ENCODE measurements at regions not wholly inside any gene's neighbourhood (a gene's known extent, or its start where the extent isn't known, plus 50 kb on each side); places are given as distances from the start of the nearest gene placed in this dataset.

DNA sequence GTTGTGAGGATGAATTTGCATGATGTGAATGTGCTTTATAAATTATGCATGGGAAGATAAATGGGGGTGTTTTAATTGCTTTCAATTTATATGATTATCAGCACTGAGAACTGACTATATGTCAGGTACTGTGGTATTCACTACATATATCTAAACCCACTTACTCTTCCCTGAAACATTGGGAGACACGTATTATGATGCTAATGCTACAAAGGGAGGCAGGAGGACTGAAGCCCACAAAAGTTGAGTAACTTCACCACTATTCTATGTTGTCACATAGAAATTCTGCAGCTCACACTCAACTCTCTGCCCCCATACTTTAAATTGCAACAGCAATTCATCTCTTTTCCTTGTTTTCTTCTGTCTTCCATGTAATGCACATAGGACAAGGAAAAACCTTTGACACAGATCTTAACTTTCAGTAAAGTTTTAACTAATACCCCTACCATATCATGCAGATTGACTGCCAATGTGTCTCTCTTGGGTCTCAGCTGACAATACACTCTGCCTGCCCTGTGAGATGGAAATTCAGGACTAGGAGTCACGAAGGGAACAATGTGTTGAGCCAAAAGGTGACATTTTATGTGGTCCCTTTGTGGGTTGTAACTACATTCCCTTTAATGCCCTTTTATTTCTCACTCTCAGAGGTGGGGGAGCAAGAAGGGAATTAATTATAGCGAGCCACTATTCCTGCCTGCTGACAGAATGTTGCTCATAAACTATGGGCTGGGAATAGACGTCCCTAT, 691.0 kb upstream of the SORCS1 start:
- DNase-seq = no peak

DNA sequence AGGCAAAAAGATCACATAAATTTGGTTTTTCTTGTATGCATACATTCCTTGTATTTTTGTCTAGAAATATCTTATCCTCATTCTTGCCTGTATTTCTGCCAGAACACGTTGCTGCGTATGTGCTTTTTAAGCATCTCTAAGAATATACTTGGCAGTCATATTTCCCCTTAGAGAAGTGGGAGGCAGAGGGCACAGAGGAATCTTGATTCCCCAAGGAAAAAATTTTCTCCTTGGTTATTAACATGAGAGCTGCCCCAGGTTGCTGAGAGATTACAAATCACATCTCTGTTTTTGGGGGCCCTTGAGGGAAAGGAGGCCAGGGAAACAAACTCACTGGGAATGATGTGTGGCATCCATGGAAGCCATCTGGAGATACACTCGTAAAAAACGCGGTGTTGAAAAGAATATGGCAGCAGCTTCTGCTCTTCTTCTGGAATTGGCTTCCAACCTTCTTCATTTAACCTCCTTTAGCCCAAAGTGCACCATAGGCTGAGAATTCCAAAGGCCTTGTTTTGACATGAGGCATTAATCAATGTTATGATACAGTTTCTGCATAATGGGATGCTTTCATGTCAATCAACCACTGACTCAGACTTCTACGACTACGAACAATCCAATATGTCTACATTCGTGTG, 684.3 kb upstream of the SORCS1 start:
- DNase-seq = no peak

- DNase-seq = no peak
Measured at GRCh38 chr10:107847620-107848019, 683.1 kb upstream of the SORCS1 start.

- DNase-seq = no peak
Measured at GRCh38 chr10:107834706-107835105, 670.2 kb upstream of the SORCS1 start.

DNA sequence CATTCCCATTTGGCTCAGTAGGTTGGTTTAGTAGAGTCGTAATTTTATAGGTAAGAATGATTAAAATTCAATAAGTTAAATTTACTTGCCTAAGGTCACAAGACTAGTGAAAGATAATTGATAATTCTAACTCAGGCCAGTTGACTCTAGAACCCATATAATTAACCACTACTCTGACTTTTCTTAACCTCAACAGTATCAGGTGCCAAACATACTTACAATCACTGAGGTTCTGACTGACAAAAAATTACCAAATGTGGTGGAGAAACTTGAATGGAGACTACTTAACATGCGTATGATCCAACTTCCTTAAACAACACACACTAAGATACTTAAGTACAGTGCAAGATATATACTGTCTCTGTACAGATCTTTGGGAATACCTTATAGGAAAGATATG, 667.3 kb upstream of the SORCS1 start:
- DNase-seq = no peak

DNA sequence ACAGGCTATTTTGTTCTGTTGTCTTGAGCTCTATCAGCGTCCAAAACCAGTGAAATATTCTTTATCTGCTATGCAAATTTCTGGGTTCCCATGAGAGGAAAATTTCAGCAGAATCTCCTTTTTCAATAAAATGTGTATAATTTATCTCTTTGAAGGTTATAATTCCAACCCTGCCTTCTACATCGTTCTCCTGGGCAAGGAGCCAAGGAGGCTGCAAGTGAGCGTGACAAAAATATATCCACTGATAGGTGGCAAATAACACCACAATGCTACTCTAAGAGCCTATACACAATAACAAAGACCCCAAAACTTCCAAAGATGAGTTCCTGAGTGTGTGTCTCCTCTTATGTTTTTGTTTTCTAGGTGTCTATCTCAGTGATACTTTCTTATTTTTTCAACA, 664.7 kb upstream of the SORCS1 start:
- DNase-seq = no peak

- no peak for DNase-seq
Measured at GRCh38 chr10:107826171-107826570, 661.7 kb upstream of the SORCS1 start.

DNA sequence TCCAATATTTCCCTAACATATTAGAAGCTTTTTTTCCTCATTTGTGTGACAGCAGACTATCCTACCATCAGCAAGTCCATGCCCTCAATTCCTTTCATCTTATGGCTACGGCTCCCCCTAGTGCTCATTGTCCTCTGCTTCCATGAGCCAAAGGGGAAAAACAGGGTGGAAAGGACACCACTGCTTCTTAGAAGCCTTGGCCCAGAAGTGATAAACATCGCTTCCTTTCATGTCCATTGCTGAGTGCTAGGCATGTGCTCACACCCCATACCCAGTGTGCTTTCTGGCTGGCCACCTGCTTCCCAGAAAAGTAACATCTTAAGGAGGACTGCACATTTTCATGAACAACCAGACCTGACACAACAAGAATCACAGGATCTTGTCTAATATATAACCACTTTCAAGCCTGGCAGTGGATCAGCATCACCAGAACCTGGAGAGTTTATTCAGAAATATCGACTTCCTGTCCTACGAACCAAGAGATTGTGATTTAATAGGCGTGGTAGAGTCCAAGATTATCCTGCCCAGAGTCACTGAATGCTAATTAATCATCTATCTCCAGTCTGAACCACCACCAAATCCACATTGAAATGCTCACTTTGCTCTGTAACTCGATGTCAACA, 650.5 kb upstream of the SORCS1 start:
- peak; percentile 62 for DNase-seq

GRCh38 chr10:107813451-107814162, 649.1 kb upstream of the SORCS1 start:
- DNase-seq = no peak

DNA sequence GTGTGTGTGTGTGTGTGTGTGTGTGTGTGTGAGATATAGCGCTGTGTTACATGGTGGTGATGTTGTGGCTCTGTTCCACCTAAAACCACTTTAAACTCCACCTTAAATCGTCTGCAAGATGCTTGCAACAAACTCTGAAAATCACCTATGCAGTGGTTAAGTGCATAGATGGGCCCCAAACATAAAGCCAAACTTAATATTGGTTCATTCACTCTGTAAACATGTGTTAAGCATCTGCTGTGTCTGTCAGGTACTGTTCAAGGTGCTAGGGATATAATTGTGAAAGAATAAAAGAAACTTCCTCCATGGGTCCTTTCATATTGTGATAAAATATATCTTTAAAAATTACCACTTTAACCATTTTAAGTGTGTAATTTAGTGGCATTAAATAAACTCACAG, 645.4 kb upstream of the SORCS1 start:
- no peak for DNase-seq

- no peak for DNase-seq
Measured at GRCh38 chr10:107807836-107808235, 643.3 kb upstream of the SORCS1 start.

- DNase-seq = no peak
Measured at GRCh38 chr10:107806026-107806425, 641.5 kb upstream of the SORCS1 start.

DNA sequence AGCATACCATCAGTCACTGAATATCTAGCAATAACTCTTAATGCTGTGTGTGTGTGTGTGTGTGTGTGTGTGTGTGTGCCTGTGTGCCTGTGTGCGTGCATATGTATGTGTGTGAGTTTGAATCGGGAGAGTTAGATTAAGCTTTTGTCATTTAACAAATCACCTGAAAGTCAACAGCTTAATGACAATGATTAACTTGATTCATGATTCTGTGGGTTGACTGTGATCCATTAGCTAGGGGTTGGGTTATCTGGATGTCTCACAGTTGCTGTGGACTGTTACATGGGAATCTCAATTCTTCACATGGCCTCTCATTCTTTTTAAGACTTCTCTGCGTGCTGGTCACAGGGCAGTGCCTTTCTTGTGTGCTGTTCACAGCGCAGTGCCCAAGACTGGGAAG, 639.0 kb upstream of the SORCS1 start:
- DNase-seq = no peak

- DNase-seq = peak; percentile 72
Measured at GRCh38 chr10:107800061-107800460, 635.6 kb upstream of the SORCS1 start.

- no peak for DNase-seq
Measured at GRCh38 chr10:107790271-107790670, 625.8 kb upstream of the SORCS1 start.

- no peak for DNase-seq
Measured at GRCh38 chr10:107771066-107771465, 606.6 kb upstream of the SORCS1 start.

GRCh38 chr10:107767185-107767584, 602.7 kb upstream of the SORCS1 start:
- DNase-seq = no peak

DNA sequence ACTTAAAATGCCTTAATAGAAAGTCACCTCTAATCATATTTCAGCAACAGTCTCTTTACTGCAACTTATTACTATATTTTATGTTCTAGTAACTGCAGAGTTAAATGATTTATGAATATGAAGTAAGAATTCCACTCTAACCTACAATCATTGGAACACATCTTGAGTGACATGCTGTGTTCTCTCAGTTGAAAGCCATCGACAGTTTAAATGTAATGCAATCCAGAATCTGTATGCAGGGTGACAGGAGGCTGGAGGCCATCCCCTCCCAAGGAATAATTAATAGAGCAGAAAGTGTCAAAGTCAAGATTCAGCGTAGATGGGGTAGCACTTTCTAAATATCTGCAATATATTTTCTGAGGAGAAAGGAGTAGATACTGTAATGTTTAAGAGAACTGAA, 590.3 kb upstream of the SORCS1 start:
- DNase-seq = no peak

GRCh38 chr10:107749235-107749634, 584.7 kb upstream of the SORCS1 start:
- DNase-seq = no peak

- DNase-seq = no peak
Measured at GRCh38 chr10:107747851-107748250, 583.3 kb upstream of the SORCS1 start.

DNA sequence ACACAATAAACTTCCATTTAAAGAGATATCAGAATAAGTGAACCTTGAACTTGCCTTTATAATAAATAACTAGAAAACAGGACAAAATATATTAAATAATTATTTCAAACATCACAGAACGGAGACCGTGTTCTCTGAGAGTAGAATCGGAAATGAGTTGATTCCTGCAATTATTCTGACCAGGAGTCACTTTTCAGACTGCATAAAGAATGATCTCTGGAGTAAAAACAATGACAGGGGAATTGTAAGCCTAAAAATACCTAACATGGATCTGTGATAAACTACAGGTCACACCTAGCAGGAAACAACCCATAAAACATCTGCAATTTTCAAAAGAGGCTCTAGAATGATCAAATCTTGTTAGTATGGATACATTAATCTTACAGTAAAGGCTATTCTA, 577.5 kb upstream of the SORCS1 start:
- DNase-seq = no peak

GRCh38 chr10:107740962-107741690, 576.6 kb upstream of the SORCS1 start:
- DNase-seq = peak; percentile 31

DNA sequence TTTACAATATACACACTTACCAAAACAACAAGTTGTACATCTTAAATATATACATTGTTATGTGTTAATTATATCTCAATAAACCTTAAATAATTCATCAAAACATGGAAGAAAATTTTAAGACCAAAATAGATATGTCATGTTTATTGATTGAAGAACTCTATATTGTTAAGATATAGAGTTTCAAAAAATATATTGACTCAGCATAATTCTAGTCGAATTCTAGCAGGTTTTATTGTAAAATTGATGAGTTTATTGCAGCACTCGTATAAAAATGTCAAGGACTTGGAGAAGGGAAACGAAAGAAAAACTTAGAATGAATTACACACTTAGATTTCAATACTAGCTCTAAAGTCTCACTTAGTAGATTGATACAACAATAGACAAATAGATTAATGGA, 575.4 kb upstream of the SORCS1 start:
- no peak for DNase-seq

Measured in MV-4-11 (cell line).